ENCODE measurements at regions not wholly inside any gene's neighbourhood (a gene's known extent, or its start where the extent isn't known, plus 50 kb on each side); places are given as distances from the start of the nearest gene placed in this dataset.
"Not testable (repeated sequence)": the region's sequence is repeated elsewhere in the genome, so short reads cannot be mapped to it uniquely, and the experiment has no call there.

- no peak for DNase-seq
Observed at GRCh38 chr5:92678640-92679039, 902.4 kb downstream of the NR2F1-AS1 start.

GRCh38 chr5:92676215-92677165 is 904.5 kb downstream of the NR2F1-AS1 start:
- no peak for DNase-seq

GRCh38 chr5:92674321-92674720 is 906.7 kb downstream of the NR2F1-AS1 start:
- no peak for DNase-seq

GRCh38 chr5:92665506-92665905 is 915.5 kb downstream of the NR2F1-AS1 start:
- DNase-seq = no peak

- peak; percentile 7 for DNase-seq
Observed at GRCh38 chr5:92662741-92663140, 918.3 kb downstream of the NR2F1-AS1 start.

GRCh38 chr5:92659246-92659645 is 921.8 kb downstream of the NR2F1-AS1 start:
- DNase-seq = no peak

- DNase-seq = not testable (repeated sequence)
Observed at GRCh38 chr5:92654601-92655000, 926.4 kb downstream of the NR2F1-AS1 start.

- DNase-seq = no peak
Observed at GRCh38 chr5:92653730-92654461, 927.1 kb downstream of the NR2F1-AS1 start.

- DNase-seq = peak; percentile 78
Observed at GRCh38 chr5:92652756-92653155, 928.3 kb downstream of the NR2F1-AS1 start.

- no peak for DNase-seq
Observed at GRCh38 chr5:92644266-92644886, 936.6 kb downstream of the NR2F1-AS1 start.

- peak; percentile 86 for DNase-seq
Observed at GRCh38 chr5:92641031-92641962, 939.7 kb downstream of the NR2F1-AS1 start.

GRCh38 chr5:92640340-92640739 is 940.7 kb downstream of the NR2F1-AS1 start:
- DNase-seq = no peak

GRCh38 chr5:92637960-92638359 is 943.1 kb downstream of the NR2F1-AS1 start:
- no peak for DNase-seq

GRCh38 chr5:92637247-92637646 is 943.8 kb downstream of the NR2F1-AS1 start:
- no peak for DNase-seq

GRCh38 chr5:92635001-92635461 is 946.0 kb downstream of the NR2F1-AS1 start:
- no peak for DNase-seq

- DNase-seq = peak; percentile 28
Observed at GRCh38 chr5:92633875-92634487, 947.0 kb downstream of the NR2F1-AS1 start.

- no peak for DNase-seq
Observed at GRCh38 chr5:92633176-92633575, 947.8 kb downstream of the NR2F1-AS1 start.

- not testable (repeated sequence) for DNase-seq
Observed at GRCh38 chr5:92631237-92631701, 949.8 kb downstream of the NR2F1-AS1 start.

- DNase-seq = no peak
Observed at GRCh38 chr5:92629574-92629973, 951.4 kb downstream of the NR2F1-AS1 start.

- DNase-seq = no peak
Observed at GRCh38 chr5:92629000-92629399, 952.0 kb downstream of the NR2F1-AS1 start.

- no peak for DNase-seq
Observed at GRCh38 chr5:92627186-92627585, 953.8 kb downstream of the NR2F1-AS1 start.
